Astrocyte of the cerebellum (primary cell): ENCODE measurements at regions not wholly inside any gene's neighbourhood (a gene's known extent, or its start where the extent isn't known, plus 50 kb on each side); places are given as distances from the start of the nearest gene placed in this dataset.
A peak's percentile ranks its signal among the peaks of the same experiment; 100 is the strongest.

Experiments
- DNase-seq: peaks from one replicate; pipeline ENCODE4 v3.0.0-alpha.2; 2011; ENCODE audit warnings: low read depth
- H3K4me3 ChIP-seq: 2 replicates; pipeline ENCODE4 v1.5.1; 2011; ENCODE audit warnings: mild to moderate bottlenecking, low read depth, low read length, moderate library complexity
- in situ Hi-C: cut with HindIII; loops from 2 replicates; pipeline ENCODE4 v1.10.0; 2017; ENCODE audit warnings: low sequenced_read_pairs
- TF ChIP-seq, protein P1 (sequence below): IDR thresholded peaks from 2 replicates; pipeline ENCODE4 v1.5.1; 2012; ENCODE audit warnings: low read length, low read depth, moderate library complexity, mild to moderate bottlenecking; ENCODE audit errors: missing control alignments

DNA sequence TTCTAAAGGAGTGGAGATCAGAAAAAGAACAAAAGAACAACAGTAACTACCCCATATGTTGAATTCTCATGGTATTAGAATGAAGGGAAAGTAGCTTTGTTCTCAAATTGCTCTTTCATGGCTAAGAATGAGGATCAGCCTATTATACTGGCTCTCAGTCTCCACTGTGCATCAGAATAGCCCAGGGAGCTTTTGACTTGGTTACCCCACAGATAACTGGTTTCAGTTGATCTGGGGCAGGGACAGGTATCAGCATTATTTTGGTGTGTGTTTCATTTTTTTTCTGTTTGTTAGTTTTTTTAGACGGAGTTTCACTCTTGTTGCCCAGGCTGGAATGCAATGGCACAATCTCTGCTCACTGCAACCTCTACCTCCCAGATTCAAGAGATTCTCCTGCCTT, 311.7 kb upstream of the TLE3 start:
- in situ Hi-C loops, result no loop called here
- TF ChIP-seq, protein P1, sequence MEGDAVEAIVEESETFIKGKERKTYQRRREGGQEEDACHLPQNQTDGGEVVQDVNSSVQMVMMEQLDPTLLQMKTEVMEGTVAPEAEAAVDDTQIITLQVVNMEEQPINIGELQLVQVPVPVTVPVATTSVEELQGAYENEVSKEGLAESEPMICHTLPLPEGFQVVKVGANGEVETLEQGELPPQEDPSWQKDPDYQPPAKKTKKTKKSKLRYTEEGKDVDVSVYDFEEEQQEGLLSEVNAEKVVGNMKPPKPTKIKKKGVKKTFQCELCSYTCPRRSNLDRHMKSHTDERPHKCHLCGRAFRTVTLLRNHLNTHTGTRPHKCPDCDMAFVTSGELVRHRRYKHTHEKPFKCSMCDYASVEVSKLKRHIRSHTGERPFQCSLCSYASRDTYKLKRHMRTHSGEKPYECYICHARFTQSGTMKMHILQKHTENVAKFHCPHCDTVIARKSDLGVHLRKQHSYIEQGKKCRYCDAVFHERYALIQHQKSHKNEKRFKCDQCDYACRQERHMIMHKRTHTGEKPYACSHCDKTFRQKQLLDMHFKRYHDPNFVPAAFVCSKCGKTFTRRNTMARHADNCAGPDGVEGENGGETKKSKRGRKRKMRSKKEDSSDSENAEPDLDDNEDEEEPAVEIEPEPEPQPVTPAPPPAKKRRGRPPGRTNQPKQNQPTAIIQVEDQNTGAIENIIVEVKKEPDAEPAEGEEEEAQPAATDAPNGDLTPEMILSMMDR, result no peak
- no peak overlapping the region for H3K4me3 ChIP-seq
- no peak for DNase-seq

GRCh38 chr15:70407955-70408354, 310.2 kb upstream of the TLE3 start:
- in situ Hi-C loops, result no loop called here
- TF ChIP-seq, protein P1, result no peak
- H3K4me3 ChIP-seq, result no peak overlapping the region
- DNase-seq, result no peak

GRCh38 chr15:70407336-70407670, 309.6 kb upstream of the TLE3 start:
- DNase-seq, result no peak
- in situ Hi-C loops, result no loop called here
- TF ChIP-seq, protein P1, result no peak
- no peak overlapping the region for H3K4me3 ChIP-seq

DNA sequence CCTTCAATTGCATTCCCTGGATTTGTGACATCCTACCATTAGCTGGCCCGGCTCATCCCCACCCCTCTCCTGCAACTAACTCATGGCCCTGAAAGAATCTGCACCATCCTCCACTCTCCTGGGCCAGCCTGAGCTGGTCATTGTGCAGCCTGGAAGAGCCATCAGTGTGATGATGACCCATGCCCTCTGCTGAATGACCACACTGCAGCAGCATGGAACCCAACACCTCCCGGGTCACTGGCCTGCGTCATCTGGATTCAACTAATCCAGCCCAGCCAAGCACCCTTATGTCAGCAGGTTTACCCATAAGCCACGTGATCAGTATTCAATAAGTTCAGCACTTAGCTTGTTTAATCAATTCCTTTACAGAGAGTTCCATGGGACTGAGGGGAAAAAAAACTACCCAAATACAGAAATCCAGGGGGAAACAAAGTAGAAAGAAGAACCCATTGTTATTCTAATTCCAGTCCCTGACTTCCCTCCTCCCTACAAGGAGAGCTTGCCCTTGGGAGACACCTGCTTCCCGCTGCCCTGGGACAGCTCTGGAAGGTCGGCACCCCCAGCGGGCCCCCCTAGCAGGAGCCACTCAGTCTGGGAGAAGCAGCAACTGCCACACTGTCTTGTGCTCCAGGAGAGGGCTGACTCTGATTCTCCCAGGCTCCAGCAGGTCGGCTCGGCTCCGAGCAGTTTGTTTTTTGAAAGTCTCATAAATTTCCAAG, 309.1 kb upstream of the TLE3 start:
- H3K4me3 ChIP-seq, result no peak overlapping the region
- TF ChIP-seq, protein P1, result no peak
- in situ Hi-C loops, result no loop called here
- no peak for DNase-seq

DNA sequence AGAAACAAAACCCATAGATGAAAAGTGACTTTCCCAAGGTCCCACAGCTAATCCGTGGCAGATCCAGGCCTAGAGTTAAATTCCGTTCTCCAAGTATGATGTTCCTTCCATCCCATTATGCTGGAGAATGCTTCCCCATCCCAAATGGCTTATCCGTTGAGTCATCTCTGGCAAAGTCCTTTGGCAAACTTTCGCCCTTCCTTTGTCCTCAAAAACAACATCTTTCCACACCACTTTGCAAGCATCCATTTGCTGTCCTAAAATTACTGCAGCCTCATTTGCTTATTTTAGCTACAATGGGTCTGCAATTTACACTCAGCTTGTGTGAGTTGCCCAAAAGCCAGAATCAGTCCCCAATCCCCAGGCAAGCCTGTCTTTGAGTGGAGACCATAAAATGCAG, 304.0 kb upstream of the TLE3 start:
- in situ Hi-C loops, result no loop called here
- TF ChIP-seq, protein P1, result no peak
- no peak for DNase-seq
- H3K4me3 ChIP-seq, result no peak overlapping the region

- in situ Hi-C loops, result no loop called here
- TF ChIP-seq, protein P1, result no peak
- DNase-seq, result peak; percentile 15
These were observed 303.2 kb upstream of the TLE3 start for GRCh38 chr15:70400766-70401541.

More at GRCh38 chr15:70400766-70401541, 303.2 kb upstream of the TLE3 start:
- no peak overlapping the region for H3K4me3 ChIP-seq
